ENCODE measurements at regions not wholly inside any gene's neighbourhood (a gene's known extent, or its start where the extent isn't known, plus 50 kb on each side); places are given as distances from the start of the nearest gene placed in this dataset.

DNA sequence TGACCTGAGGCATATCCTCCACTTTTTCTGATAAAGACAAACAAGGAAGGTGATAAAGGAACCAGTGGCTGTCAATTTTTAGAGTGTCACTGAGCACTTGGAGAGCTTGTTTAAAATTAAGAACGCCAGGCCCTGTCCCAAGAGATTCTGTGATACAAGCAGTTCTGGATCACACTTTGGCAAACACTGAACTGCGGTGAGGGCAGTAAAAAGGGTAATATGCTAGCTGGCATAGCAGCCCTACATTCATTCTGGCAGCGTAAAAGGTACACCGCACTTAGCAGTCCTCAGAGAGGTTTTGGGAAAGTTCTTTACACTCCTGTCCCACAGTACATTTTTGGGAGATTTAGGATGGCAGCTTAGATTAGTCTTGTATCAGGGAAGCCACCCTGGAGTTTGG is 101.3 kb upstream of the CCDC150 start:
- DNase-seq, result no peak

DNA sequence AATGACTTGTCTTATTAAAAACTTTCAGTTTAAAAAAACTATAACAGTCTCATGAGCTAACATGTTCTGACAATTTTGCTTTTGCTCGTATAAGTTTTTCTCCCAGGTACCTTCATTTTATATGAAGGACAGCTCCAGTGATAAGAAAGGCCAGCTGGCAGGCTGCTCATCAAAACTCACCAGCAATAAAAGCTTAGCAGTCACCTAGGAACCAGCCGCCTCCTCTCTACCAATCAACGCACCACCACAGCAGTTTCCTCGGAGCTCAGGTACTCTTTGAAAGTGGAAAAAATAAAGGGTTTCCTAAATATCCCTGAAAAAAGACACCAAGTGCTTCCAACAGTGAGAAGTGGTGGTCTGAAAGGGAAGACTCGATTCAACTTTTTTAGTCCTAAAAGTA is 100.9 kb upstream of the CCDC150 start:
- no peak for DNase-seq

DNA sequence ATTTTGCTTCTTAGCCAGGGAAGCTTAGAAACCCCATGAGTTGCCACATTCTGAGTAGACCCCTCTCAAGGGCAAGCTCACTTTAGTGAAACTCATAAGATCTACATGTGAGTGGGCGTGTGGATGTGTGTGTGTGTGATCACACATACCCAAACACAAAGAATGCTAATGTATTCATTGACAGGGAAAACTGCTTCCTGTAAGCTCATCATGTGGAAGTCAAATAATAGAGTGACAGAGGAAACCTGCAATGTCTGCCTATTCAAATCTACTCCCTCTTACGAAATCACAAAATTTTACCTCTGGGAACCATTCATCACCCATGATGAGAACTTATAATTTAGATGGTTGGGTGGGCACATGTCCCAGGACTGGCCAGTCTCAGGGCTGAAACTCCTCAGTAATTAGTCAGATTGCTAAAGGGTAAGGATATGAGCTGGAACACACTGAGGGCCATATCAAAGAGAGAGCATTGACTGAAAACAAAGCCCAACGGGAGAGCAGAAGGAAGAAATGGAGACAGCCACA is 94.5 kb upstream of the CCDC150 start:
- no peak for DNase-seq

DNA sequence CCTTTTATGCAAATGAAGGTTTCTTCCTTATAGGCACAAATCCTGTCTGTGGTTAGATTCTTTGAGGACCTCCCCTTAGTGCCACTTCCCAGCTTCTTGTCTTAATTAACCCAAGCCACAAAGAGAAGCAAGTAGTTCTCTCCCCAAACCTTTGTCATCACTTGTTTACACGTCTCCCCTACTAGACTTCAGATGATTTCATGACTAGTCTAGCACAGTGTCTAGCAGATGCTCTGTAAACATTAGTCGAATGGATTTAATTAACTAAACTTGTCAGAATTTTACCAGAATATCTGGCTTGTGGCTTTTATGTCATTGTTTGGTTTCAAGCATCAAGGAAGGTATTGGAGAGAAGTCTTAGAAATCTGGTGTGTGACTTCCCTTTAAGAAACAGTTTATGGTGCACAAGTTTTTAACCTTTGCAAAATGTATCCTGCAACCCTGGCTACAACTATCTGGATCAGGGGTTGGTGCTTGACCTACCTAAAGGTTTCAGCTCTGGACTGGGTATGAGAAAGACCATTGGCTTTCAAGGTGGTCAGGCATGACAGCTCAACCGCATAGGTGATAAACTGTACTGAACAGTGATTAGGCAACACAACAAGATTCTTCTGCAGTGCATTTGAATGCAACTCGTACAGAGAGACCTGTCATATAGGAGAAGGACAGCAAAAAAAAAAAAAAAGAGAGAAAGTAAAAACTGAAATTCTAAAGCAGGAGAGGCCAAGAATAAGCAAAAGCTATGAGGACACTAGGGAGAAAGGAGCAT is 93.2 kb upstream of the CCDC150 start:
- no peak for DNase-seq

- DNase-seq, result no peak
Measured at GRCh38 chr2:196549052-196549451, 90.5 kb upstream of the CCDC150 start.

- DNase-seq, result no peak
Measured at GRCh38 chr2:196551014-196551413, 88.5 kb upstream of the CCDC150 start.

DNA sequence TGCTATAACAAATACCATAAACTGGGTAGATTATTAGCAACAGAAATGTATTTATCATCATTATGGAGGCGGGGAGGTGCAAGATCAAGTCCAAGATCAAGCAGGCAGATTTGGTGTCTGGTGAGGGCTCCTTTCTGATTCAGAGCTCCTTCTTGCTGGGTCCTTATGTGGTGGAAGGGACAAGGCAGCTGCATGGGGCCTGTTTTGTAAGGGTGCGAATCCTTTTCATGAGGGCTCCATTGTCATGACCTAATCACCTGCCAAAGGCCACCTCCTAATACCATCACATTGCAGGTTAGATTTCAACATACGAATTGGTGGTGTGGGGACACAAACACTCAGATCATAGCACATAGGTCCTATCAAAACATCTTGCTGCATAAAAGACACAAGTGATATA is 84.4 kb upstream of the CCDC150 start:
- DNase-seq, result no peak

DNA sequence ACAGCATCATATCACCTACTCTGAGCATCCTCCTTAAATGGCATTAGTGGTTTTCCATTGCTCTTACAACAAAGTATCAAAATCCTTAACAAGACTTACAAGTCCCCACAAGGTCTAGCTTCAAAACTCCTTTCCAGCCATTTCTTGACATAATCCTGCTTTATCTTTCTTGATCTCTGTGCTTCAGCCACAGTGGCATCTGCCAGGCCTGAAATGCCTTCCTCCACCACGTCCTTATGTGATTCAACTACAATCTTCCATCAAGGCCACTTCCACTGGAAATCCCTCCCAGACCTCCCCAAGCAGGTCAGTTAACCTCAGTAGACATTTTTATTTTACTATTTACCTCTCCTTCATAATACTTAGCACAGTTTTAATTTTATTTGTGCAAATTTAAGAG is 83.8 kb upstream of the CCDC150 start:
- no peak for DNase-seq

- DNase-seq, result no peak
Measured at GRCh38 chr2:196558497-196558896, 81.0 kb upstream of the CCDC150 start.

GRCh38 chr2:196563876-196564275 is 75.6 kb upstream of the CCDC150 start:
- no peak for DNase-seq

GRCh38 chr2:196565106-196565765 is 74.3 kb upstream of the CCDC150 start:
- DNase-seq, result no peak

GRCh38 chr2:196565982-196566381 is 73.5 kb upstream of the CCDC150 start:
- no peak for DNase-seq

DNA sequence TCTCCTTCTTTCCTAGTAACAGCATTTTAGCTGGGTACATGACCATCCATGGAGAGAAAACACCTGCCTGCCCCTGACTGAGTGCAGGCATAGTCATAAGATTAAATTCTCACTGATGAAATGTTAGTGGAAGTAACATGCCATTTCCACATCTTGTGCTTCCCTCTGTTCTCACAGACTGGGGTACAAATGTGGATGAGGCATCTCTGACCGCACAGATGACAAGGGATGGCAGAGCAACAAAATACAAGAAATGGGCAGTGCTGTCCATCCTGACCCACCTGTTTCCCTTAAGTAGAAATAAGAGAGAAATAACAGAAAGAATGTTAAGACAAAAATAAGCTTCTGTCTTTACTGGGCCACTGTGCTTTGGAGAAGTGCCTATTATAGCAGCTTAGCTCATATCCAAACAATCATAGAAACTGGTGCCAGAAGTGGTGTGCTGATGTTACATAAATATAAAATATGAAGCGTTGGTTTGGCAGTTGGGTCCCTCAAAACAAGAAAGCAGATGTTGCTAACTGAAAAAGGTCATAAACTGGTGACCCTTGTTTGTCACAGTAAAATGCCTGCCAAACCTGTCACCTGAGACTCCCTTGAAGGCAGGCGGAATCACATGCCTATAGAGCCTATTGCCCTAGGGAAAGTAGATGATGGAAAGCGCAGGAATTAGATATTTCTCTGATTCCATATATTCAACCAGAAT is 72.4 kb upstream of the CCDC150 start:
- no peak for DNase-seq

GRCh38 chr2:196568506-196568905 is 71.0 kb upstream of the CCDC150 start:
- no peak for DNase-seq

GRCh38 chr2:196584903-196585302 is 54.6 kb upstream of the CCDC150 start:
- no peak for DNase-seq

DNA sequence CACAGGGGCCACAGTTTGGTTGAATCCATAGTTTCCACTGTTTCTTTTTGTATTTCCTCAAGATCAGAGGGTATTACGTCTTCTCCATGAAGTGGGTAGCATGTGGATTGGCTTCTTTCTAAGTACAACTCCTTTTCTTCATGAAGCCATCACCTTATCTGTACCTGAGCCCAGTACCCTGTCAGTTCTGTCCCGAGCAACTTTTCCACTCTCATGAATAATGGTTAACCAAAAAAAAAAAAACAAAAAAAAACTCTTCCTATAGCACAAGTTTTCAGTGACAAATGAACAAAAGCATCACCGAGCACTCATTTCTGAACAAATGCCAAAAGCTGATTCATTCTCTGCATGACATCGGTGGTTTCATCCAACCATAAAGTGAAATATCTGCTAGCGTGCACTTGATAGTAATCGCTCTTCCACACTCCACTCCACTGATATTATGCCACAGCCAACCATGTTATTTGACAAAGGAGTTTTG is 53.0 kb upstream of the CCDC150 start:
- no peak for DNase-seq

GRCh38 chr2:196587056-196587455 is 52.5 kb upstream of the CCDC150 start:
- no peak for DNase-seq

DNA sequence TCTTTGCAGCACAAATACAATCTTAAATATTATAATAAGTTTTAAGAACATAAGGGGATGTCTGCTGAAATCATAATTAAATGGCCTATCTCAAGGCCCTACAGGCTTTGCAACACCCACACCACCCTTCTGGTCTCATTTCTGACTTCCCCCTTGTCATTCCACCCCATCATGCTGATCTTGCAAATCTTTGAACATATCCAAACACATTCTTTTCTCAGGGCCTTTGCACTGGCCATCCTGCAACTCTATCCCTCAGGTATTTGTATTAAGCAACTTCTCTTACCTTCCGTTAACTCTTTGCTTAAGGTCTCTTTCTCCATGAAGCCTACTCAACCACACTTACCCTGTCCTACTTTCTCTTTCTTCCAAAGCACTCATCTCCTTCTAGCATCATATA is 51.8 kb upstream of the CCDC150 start:
- no peak for DNase-seq

GRCh38 chr2:196589419-196589818 is 50.1 kb upstream of the CCDC150 start:
- no peak for DNase-seq
